ENCODE measurements at regions not wholly inside any gene's neighbourhood (a gene's known extent, or its start where the extent isn't known, plus 50 kb on each side); places are given as distances from the start of the nearest gene placed in this dataset.
A peak's percentile ranks its signal among the peaks of the same experiment; 100 is the strongest.

DNA sequence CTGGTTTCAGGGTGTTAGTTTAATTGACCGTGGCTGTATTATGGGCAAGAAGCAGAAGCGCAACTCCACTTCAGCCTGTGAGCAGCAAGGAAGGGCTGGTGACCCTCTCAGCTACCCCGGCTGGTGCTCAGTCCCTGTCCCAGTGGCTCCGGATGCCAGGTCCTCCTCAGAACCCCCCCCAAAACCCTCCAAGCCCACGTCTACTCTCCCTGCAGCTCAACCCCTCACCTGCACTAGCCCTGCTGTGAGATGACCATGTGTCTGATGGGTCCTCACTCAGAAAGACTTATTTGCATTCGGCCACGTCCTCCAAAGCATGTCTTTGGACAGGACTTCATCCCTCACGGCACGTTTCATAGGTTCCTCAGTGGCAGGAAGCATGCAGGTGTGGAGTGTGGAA lies 119.7 kb upstream of the ALKAL2 start:
- Histone ChIP-seq H3F3A (ENCODE audit: low read depth) (no peaks in the 10 kb centered on the region), H2AFZ (replicated peaks) (no peak overlapping the region), H3K4me1 (no peaks in the 10 kb centered on the region), H3K27ac (no peak overlapping the region), H3K36me3 (no peaks in the 10 kb centered on the region), H3K4me2 (no peak overlapping the region), H3K9me3 (ENCODE audit: low read depth) (no peaks in the 10 kb centered on the region), H3K4me3 (no peak overlapping the region), H3K79me2 (ENCODE audit: low read depth) (no peaks in the 10 kb centered on the region), H3K9ac (no peak overlapping the region), H4K20me1 (ENCODE audit: low read depth) (no peaks in the 10 kb centered on the region), H3K27me3 (no peaks in the 10 kb centered on the region)
- peak overlapping the region; percentile 8 for H3K27ac Mint-ChIP-seq
- H3K4me3 Mint-ChIP-seq, result no peak overlapping the region
- H3K27me3 Mint-ChIP-seq (ENCODE audit: insufficient read depth, low read depth), result peaks cover 17% of the 10 kb centered on the region
- TF ChIP-seq, protein P1, sequence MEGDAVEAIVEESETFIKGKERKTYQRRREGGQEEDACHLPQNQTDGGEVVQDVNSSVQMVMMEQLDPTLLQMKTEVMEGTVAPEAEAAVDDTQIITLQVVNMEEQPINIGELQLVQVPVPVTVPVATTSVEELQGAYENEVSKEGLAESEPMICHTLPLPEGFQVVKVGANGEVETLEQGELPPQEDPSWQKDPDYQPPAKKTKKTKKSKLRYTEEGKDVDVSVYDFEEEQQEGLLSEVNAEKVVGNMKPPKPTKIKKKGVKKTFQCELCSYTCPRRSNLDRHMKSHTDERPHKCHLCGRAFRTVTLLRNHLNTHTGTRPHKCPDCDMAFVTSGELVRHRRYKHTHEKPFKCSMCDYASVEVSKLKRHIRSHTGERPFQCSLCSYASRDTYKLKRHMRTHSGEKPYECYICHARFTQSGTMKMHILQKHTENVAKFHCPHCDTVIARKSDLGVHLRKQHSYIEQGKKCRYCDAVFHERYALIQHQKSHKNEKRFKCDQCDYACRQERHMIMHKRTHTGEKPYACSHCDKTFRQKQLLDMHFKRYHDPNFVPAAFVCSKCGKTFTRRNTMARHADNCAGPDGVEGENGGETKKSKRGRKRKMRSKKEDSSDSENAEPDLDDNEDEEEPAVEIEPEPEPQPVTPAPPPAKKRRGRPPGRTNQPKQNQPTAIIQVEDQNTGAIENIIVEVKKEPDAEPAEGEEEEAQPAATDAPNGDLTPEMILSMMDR (IDR thresholded peaks at IDR 0.05), result no peak
- no peak for TF ChIP-seq EZH2phosphoT487 (IDR thresholded peaks at IDR 0.05)
- H3K36me3 Mint-ChIP-seq, result no peaks in the 10 kb centered on the region
- peaks cover 17% of the 10 kb centered on the region for H3K4me1 Mint-ChIP-seq
- no peak for DNase-seq (ENCODE audit: low spot score)
- peaks cover 26% of the 10 kb centered on the region for H3K9me3 Mint-ChIP-seq

GRCh38 chr2:406876-407275 lies 119.0 kb upstream of the ALKAL2 start:
- Histone ChIP-seq H3K27ac (no peak overlapping the region), H3K4me3 (no peak overlapping the region), H3K9me3 (ENCODE audit: low read depth) (no peaks in the 10 kb centered on the region), H3F3A (ENCODE audit: low read depth) (no peaks in the 10 kb centered on the region), H3K4me1 (no peaks in the 10 kb centered on the region), H3K27me3 (no peaks in the 10 kb centered on the region), H2AFZ (replicated peaks) (no peak overlapping the region), H3K36me3 (no peaks in the 10 kb centered on the region), H3K4me2 (no peak overlapping the region), H3K9ac (no peak overlapping the region), H3K79me2 (ENCODE audit: low read depth) (no peaks in the 10 kb centered on the region), H4K20me1 (ENCODE audit: low read depth) (no peaks in the 10 kb centered on the region)
- Mint-ChIP-seq H3K9me3 (peaks cover 21% of the 10 kb centered on the region), H3K4me1 (peaks cover 17% of the 10 kb centered on the region), H3K27ac (no peak overlapping the region), H3K4me3 (no peak overlapping the region), H3K36me3 (no peaks in the 10 kb centered on the region), H3K27me3 (ENCODE audit: insufficient read depth, low read depth) (peaks cover 18% of the 10 kb centered on the region)
- no peak for DNase-seq (ENCODE audit: low spot score)
- TF ChIP-seq EZH2 (IDR thresholded peaks at IDR 0.05) (no peak), EZH2phosphoT487 (IDR thresholded peaks at IDR 0.05) (no peak)
- TF ChIP-seq, protein P1 (IDR thresholded peaks at IDR 0.05), result no peak

- H3K36me3 ChIP-seq, result no peaks in the 10 kb centered on the region
- no peaks in the 10 kb centered on the region for H3K9me3 ChIP-seq (ENCODE audit: low read depth)
- no peak for DNase-seq (ENCODE audit: low spot score)
- H3K4me1 ChIP-seq, result no peaks in the 10 kb centered on the region
- TF ChIP-seq EZH2 (IDR thresholded peaks at IDR 0.05) (no peak), EZH2phosphoT487 (IDR thresholded peaks at IDR 0.05) (no peak)
- TF ChIP-seq, protein P1 (IDR thresholded peaks at IDR 0.05), result no peak
- H3K27ac ChIP-seq, result no peak overlapping the region
- Mint-ChIP-seq H3K27me3 (ENCODE audit: insufficient read depth, low read depth) (peaks cover 18% of the 10 kb centered on the region), H3K4me1 (peaks cover 20% of the 10 kb centered on the region), H3K9me3 (peaks cover 19% of the 10 kb centered on the region), H3K27ac (peak overlapping the region; percentile 20), H3K36me3 (no peaks in the 10 kb centered on the region), H3K4me3 (no peak overlapping the region)
- H3F3A ChIP-seq (ENCODE audit: low read depth), result no peaks in the 10 kb centered on the region
- H3K9ac ChIP-seq, result no peak overlapping the region
- H4K20me1 ChIP-seq (ENCODE audit: low read depth), result no peaks in the 10 kb centered on the region
- no peaks in the 10 kb centered on the region for H3K27me3 ChIP-seq
- no peak overlapping the region for H3K4me2 ChIP-seq
- H3K79me2 ChIP-seq (ENCODE audit: low read depth), result no peaks in the 10 kb centered on the region
- no peak overlapping the region for H3K4me3 ChIP-seq
- H2AFZ ChIP-seq (replicated peaks), result no peak overlapping the region
These were observed 118.3 kb upstream of the ALKAL2 start for GRCh38 chr2:406231-406630.
